UCSD-AML1 (cell line): ENCODE measurements at regions not wholly inside any gene's neighbourhood (a gene's known extent, or its start where the extent isn't known, plus 50 kb on each side); places are given as distances from the start of the nearest gene placed in this dataset.

Experiments
- DNase-seq: peaks from one replicate; lab custom pipeline; 2025; ENCODE audit not compliant: unreplicated experiment; lab: John Stamatoyannopoulos, UW

GRCh38 chr13:67859904-67860303 lies 629.8 kb upstream of the PCDH9 start:
- DNase-seq: no peak

GRCh38 chr13:67857581-67858310 lies 627.6 kb upstream of the PCDH9 start:
- no peak for DNase-seq

- DNase-seq: no peak
Measured at GRCh38 chr13:67856955-67857354, 626.8 kb upstream of the PCDH9 start.

- DNase-seq: no peak
Measured at GRCh38 chr13:67855741-67856238, 625.7 kb upstream of the PCDH9 start.

GRCh38 chr13:67854990-67855389 lies 624.9 kb upstream of the PCDH9 start:
- DNase-seq: no peak

- DNase-seq: no peak
Measured at GRCh38 chr13:67844574-67844973, 614.4 kb upstream of the PCDH9 start.

- peak; percentile 2 for DNase-seq
Measured at GRCh38 chr13:67841071-67841470, 610.9 kb upstream of the PCDH9 start.

GRCh38 chr13:67833564-67833963 lies 603.4 kb upstream of the PCDH9 start:
- DNase-seq: no peak

- DNase-seq: no peak
Measured at GRCh38 chr13:67829641-67830040, 599.5 kb upstream of the PCDH9 start.

- DNase-seq: no peak
Measured at GRCh38 chr13:67827992-67828391, 597.9 kb upstream of the PCDH9 start.

GRCh38 chr13:67821606-67822005 lies 591.5 kb upstream of the PCDH9 start:
- DNase-seq: no peak

- DNase-seq: no peak
Measured at GRCh38 chr13:67806796-67807195, 576.7 kb upstream of the PCDH9 start.

- DNase-seq: no peak
Measured at GRCh38 chr13:67803118-67803517, 573.0 kb upstream of the PCDH9 start.

- DNase-seq: no peak
Measured at GRCh38 chr13:67792151-67792676, 562.1 kb upstream of the PCDH9 start.

GRCh38 chr13:67791047-67791446 lies 560.9 kb upstream of the PCDH9 start:
- DNase-seq: no peak

GRCh38 chr13:67776151-67776550 lies 546.0 kb upstream of the PCDH9 start:
- DNase-seq: no peak

- no peak for DNase-seq
Measured at GRCh38 chr13:67775359-67775758, 545.2 kb upstream of the PCDH9 start.

- DNase-seq: no peak
Measured at GRCh38 chr13:67772807-67773453, 542.8 kb upstream of the PCDH9 start.

- DNase-seq: no peak
Measured at GRCh38 chr13:67771106-67771505, 541.0 kb upstream of the PCDH9 start.

GRCh38 chr13:67769987-67770341 lies 539.8 kb upstream of the PCDH9 start:
- no peak for DNase-seq

GRCh38 chr13:67769063-67769986 lies 539.2 kb upstream of the PCDH9 start:
- DNase-seq: no peak
